MM.1S (cell line): ENCODE measurements at regions not wholly inside any gene's neighbourhood (a gene's known extent, or its start where the extent isn't known, plus 50 kb on each side); places are given as distances from the start of the nearest gene placed in this dataset.
"Not testable (repeated sequence)": the region's sequence is repeated elsewhere in the genome, so short reads cannot be mapped to it uniquely, and the experiment has no call there.

Experiments used
- DNase-seq: peaks from one replicate; pipeline ENCODE4 v3.0.0-alpha.2; 2015
- H2AFZ ChIP-seq: fragments of 300-600 bp; sonication (generic); 2 replicates; pipeline ENCODE4 v1.6.0; 2016; ENCODE audit warnings: antibody characterized with exemption, low read length
- H3F3A ChIP-seq: fragments of 300-600 bp; sonication (generic); 2 replicates; pipeline ENCODE4 v1.6.1; 2016; ENCODE audit warnings: mild to moderate bottlenecking, antibody characterized with exemption, low read length, moderate library complexity, mixed read lengths; ENCODE audit not compliant: insufficient read depth
- H3K27ac ChIP-seq: fragments of 300-600 bp; sonication (generic); 2 replicates; pipeline ENCODE4 v1.5.1; 2016; ENCODE audit warnings: mild to moderate bottlenecking, low read length
- H3K27me3 ChIP-seq: fragments of 300-600 bp; sonication (generic); replicated peaks from 2 replicates; pipeline ENCODE4 v1.6.0; 2016; ENCODE audit warnings: low read length; ENCODE audit not compliant: insufficient read depth
- H3K36me3 ChIP-seq: fragments of 300-600 bp; sonication (generic); replicated peaks from 2 replicates; pipeline ENCODE4 v1.6.1; 2016; ENCODE audit warnings: mild to moderate bottlenecking, low read length, mixed read lengths; ENCODE audit not compliant: insufficient read depth
- H3K4me1 ChIP-seq: fragments of 300-600 bp; sonication (generic); 2 replicates; pipeline ENCODE4 v1.6.1; 2016; ENCODE audit warnings: low read length, mixed read lengths
- H3K4me2 ChIP-seq: fragments of 300-600 bp; sonication (generic); 2 replicates; pipeline ENCODE4 v1.6.0; 2016; ENCODE audit warnings: low read depth, low read length
- H3K4me3 ChIP-seq: fragments of 300-600 bp; sonication (generic); 2 replicates; pipeline ENCODE4 v1.5.1; 2016; ENCODE audit warnings: low read length, mixed read lengths
- H3K79me2 ChIP-seq: fragments of 300-600 bp; sonication (generic); 2 replicates; pipeline ENCODE4 v1.6.1; 2016; ENCODE audit warnings: mixed run types, low read length, mixed read lengths
- H3K9ac ChIP-seq: fragments of 300-600 bp; sonication (generic); 2 replicates; pipeline ENCODE4 v1.6.1; 2016; ENCODE audit warnings: low read length, mixed read lengths
- H3K9me2 ChIP-seq: fragments of 300-600 bp; sonication (generic); replicated peaks from 2 replicates; pipeline ENCODE4 v1.6.1; 2016; ENCODE audit warnings: mild to moderate bottlenecking, low read length, mixed read lengths; ENCODE audit not compliant: insufficient read depth
- H3K9me3 ChIP-seq: fragments of 300-600 bp; sonication (generic); replicated peaks from 2 replicates; pipeline ENCODE4 v1.6.1; 2016; ENCODE audit warnings: mild to moderate bottlenecking, low read length, mixed read lengths; ENCODE audit not compliant: insufficient read depth
- H4K20me1 ChIP-seq: fragments of 300-600 bp; sonication (generic); 2 replicates; pipeline ENCODE4 v1.6.1; 2016; ENCODE audit warnings: mild to moderate bottlenecking, low read length, moderate library complexity, mixed read lengths; ENCODE audit not compliant: insufficient read depth
- EZH2 ChIP-seq: fragments of 300-600 bp; sonication (generic); optimal IDR thresholded peaks from 2 replicates; pipeline ENCODE3; 2017; ENCODE audit warnings: low read depth, mild to moderate bottlenecking, antibody characterized with exemption, low read length, mixed read lengths
- EZH2phosphoT487 ChIP-seq: fragments of 300-600 bp; sonication (generic); IDR thresholded peaks from 2 replicates; pipeline ENCODE4 v1.6.1; 2018; ENCODE audit warnings: antibody characterized with exemption, low read length
- TF ChIP-seq, protein P1 (sequence below): fragments of 300-600 bp; sonication (generic); IDR thresholded peaks from 2 replicates; pipeline ENCODE4 v1.5.1; 2016; ENCODE audit warnings: antibody characterized with exemption, low read length, mixed read lengths

- H3K79me2 ChIP-seq = no peaks in the 10 kb centered on the region
- no peaks in the 10 kb centered on the region for H4K20me1 ChIP-seq
- no peak overlapping the region for H3K9ac ChIP-seq
- no peak for DNase-seq
- H2AFZ ChIP-seq = no peak overlapping the region
- no peaks in the 10 kb centered on the region for H3K9me2 ChIP-seq
- H3K36me3 ChIP-seq = no peaks in the 10 kb centered on the region
- no peaks in the 10 kb centered on the region for H3K4me1 ChIP-seq
- H3K4me2 ChIP-seq = no peak overlapping the region
- H3K27ac ChIP-seq = no peak overlapping the region
- H3F3A ChIP-seq = no peaks in the 10 kb centered on the region
- no peaks in the 10 kb centered on the region; the same call in 1 of the 2 replicates for H3K9me3 ChIP-seq
- no peak overlapping the region for H3K4me3 ChIP-seq
- TF ChIP-seq EZH2 = no peak
- TF ChIP-seq EZH2phosphoT487 = no peak
- TF ChIP-seq, protein P1, sequence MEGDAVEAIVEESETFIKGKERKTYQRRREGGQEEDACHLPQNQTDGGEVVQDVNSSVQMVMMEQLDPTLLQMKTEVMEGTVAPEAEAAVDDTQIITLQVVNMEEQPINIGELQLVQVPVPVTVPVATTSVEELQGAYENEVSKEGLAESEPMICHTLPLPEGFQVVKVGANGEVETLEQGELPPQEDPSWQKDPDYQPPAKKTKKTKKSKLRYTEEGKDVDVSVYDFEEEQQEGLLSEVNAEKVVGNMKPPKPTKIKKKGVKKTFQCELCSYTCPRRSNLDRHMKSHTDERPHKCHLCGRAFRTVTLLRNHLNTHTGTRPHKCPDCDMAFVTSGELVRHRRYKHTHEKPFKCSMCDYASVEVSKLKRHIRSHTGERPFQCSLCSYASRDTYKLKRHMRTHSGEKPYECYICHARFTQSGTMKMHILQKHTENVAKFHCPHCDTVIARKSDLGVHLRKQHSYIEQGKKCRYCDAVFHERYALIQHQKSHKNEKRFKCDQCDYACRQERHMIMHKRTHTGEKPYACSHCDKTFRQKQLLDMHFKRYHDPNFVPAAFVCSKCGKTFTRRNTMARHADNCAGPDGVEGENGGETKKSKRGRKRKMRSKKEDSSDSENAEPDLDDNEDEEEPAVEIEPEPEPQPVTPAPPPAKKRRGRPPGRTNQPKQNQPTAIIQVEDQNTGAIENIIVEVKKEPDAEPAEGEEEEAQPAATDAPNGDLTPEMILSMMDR = no peak
- H3K27me3 ChIP-seq = peaks cover 5% of the 10 kb centered on the region
Measured at GRCh38 chr5:179403426-179404147, 58.3 kb upstream of the ADAMTS2 start.

- not testable (repeated sequence) for H3K9me2 ChIP-seq, H3K9me3 ChIP-seq, H3K4me3 ChIP-seq
Measured at GRCh38 chr5:179400435-179400834, 55.2 kb upstream of the ADAMTS2 start.

GRCh38 chr5:179400020-179400419 lies 54.8 kb upstream of the ADAMTS2 start:
- Histone ChIP-seq H3K9ac (no peak overlapping the region), H2AFZ (no peak overlapping the region)
- no peak for TF ChIP-seq EZH2phosphoT487
- TF ChIP-seq, protein P1 = no peak

More at GRCh38 chr5:179400435-179400834, 55.2 kb upstream of the ADAMTS2 start:
- H3K27ac ChIP-seq, H2AFZ ChIP-seq, H3K4me2 ChIP-seq, H3K27me3 ChIP-seq, H3F3A ChIP-seq, H3K79me2 ChIP-seq, DNase-seq, H3K36me3 ChIP-seq, H3K4me1 ChIP-seq, H3K9ac ChIP-seq, H4K20me1 ChIP-seq: not testable (repeated sequence)

DNA sequence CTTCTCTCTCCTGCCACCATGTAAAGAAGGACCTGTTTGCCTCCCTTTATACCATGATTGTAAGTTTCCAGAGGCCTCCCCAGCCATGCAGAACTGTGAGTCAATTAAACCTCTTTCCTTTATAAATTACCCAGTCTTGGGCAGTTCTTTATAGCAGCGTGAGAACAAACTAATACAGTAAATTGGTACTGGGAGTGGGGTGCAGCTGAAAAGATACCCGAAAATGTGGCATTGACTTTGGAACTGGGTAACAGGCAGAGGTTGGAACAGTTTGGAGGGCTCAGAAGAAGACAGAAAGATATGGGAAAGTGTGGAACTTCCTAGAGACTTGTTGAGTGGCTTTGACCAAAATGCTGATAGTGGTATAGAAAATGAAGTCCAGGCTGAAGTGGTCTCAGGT lies 54.1 kb upstream of the ADAMTS2 start:
- not testable (repeated sequence) for H3K9me3 ChIP-seq, H3K27ac ChIP-seq, H3K4me2 ChIP-seq, H3K27me3 ChIP-seq, H3K9me2 ChIP-seq, H3K79me2 ChIP-seq, H2AFZ ChIP-seq, H3K4me1 ChIP-seq, H3K36me3 ChIP-seq, H3K4me3 ChIP-seq, H3F3A ChIP-seq, DNase-seq, H3K9ac ChIP-seq, H4K20me1 ChIP-seq

More at GRCh38 chr5:179400020-179400419, 54.8 kb upstream of the ADAMTS2 start:
- DNase-seq = no peak
- Histone ChIP-seq H3F3A (no peaks in the 10 kb centered on the region), H3K4me2 (no peak overlapping the region), H3K27me3 (0 out of 2 replicates have a peak, but pooled peaks cover 4% of the 10 kb centered on the region), H3K9me2 (no peaks in the 10 kb centered on the region), H3K36me3 (no peaks in the 10 kb centered on the region), H3K27ac (no peak overlapping the region), H3K9me3 (no peaks in the 10 kb centered on the region; the same call in 1 of the 2 replicates), H3K4me1 (no peaks in the 10 kb centered on the region), H3K79me2 (no peaks in the 10 kb centered on the region), H4K20me1 (no peaks in the 10 kb centered on the region), H3K4me3 (no peak overlapping the region)
